HG03175 (cell line): ENCODE measurements at regions not wholly inside any gene's neighbourhood (a gene's known extent, or its start where the extent isn't known, plus 50 kb on each side); places are given as distances from the start of the nearest gene placed in this dataset.
"Not testable (repeated sequence)": the region's sequence is repeated elsewhere in the genome, so short reads cannot be mapped to it uniquely, and the experiment has no call there.

Experiments used
- ATAC-seq: cut with Tn5 transposase; IDR thresholded peaks from one replicate; pipeline ENCODE4 v1.9.1; 2021; ENCODE audit warnings: mild to moderate bottlenecking, moderate library complexity; ENCODE audit not compliant: unreplicated experiment

DNA sequence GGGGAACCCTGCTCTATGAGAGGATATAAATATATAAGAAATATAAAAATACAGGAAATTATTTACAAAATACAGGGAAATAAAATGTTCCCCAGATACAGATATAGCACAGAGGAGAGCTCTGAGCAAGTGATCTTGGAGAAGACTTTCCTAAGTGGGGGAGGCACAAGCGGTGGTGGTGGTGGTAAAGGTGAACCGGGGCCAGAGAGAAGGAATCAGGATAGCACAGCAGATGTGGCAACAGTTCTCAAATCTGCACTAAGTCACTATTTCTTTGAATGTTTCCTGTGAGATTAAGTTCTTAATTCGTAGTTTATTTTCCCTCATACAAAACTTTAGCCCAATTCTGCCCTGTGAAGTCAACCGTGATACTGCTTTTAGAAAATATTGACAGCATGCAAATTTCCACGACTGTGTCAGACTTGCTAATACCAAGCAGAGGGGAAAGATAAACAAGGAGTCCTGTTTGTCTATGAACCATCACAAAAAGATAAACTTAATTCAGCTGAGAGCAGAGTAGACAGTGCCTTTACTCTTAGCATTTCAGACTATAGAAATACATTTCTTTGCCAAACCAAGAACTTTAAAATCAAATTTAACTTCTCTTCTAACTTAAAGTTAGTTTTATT lies 237.5 kb upstream of the POGK start:
- ATAC-seq, result no peak

DNA sequence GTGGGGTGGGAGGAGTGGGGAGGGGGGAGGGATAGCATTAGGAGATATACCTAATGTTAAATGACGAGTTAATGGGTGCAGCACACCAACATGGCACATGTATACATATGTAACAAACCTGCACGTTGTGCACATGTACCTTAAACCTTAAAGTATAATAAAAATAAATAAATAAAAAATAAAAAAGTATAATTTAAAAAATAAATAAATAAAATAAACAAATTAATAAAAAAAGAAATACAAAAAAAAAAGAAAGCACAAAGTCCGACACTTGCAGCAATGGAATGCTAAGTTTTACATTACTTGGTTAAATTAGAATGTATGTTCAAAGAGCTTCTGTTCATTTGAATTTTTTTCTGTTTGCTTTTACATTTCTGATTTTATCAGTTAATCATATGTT lies 236.5 kb upstream of the POGK start:
- not testable (repeated sequence) for ATAC-seq

DNA sequence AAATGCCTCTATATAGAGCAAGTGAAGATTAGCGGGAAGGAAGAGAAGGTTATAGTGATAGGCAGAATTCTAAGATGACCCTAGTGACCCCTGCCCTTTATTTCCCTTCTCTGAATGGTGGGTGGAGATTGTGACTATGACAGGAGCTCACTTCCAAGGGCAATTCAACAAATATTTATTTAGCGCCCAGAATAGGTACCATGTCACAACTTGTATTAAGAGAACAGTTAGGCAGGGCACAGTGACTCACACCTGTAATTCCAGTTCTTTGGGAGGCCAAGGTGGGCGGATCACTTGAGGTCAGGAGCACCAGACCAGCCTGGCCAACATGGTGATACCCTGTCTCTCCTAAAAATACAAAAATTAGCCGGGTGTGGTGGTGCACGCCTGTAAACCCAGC lies 236.0 kb upstream of the POGK start:
- no peak for ATAC-seq

DNA sequence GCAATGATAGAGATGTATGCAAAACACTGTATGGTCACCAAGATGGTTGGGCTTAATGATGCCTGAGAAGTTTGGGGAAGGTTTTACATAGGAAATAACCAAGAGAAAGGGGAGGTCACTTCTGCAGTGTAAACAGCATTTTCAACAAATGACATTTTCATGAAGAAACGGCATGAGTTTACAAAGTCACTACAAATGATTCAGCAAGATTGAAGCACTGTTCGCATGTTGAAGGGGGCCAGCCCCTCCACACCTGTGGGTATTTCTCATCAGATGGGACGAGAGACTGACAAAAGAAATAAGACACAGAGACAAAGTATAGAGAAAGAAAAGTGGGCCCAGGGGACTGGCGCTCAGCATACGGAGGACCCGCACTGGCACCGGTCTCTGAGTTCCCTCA lies 234.1 kb upstream of the POGK start:
- no peak for ATAC-seq

DNA sequence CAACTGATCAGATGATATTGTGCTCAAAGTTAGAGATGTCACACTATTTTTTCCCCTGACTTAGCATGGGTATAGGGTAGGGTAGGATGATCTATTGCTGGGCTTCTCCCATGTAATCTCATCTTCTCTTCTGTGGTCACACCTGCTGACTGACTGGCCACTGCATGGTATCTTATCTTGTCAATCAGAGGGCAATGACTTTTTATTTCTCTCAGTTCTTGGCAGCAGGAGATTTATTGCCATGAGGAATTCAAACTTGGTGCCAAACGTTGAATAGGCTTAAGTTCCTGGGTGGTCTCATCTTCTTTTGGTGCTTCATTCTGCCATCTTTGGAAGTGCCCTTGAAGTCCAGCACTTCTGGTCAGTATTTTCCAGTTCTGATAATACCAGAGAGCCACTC lies 226.4 kb upstream of the POGK start:
- ATAC-seq, result no peak

DNA sequence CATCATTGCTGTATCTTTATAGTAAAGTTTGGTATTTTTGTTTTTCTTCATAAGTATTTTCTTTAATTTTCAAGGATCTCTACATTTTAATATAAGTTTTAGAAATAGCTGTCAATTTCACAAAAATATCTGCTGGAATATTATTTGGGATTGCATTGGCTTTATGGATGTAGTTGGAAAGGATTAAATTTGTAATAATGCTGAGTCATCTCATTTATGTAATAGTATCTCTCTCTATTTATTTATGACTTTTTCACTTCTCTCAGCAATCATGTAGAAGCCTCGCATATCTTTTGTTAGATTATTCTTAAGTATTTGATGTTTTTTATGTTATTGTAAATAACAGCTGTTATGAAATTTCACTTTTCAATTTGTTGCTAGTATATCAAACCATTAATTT lies 223.1 kb upstream of the POGK start:
- ATAC-seq, result no peak

DNA sequence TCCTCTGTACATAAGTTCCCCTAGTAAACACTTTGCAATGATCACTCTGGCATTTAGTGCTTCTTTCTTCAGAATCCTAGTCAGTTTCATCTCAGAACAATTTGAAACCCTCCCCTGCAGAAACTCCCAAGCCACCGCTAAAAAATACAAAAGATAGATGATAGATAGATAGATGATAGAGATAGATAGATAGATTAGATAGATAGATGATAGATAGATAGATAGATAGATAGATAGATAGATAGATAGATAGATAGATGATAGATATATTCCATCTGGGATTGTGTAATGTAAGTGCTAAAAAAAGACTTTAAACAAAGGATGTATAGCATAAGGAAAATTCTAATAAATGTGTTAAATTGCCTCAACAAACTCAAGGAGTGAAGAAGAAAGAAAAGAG lies 212.6 kb upstream of the POGK start:
- ATAC-seq, result no peak

DNA sequence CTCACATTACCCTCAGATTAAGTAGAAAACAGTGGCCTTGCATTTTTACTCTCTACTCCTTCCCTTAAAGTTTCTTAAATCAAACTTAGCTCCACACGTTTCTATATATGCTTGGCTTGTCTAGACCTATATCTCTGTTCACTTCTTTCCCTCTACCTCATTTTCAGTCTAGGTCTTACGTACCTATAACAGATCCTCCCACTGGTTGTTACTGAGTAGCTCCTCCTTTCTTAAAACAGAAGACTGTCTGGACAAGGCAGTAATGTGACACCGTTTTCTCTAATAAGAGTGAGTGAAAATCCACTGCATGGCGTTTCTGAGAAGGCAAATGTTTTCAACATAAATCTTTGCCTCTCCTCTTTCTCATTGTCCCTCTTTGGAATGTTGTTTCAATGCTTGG lies 211.7 kb upstream of the POGK start:
- no peak for ATAC-seq

DNA sequence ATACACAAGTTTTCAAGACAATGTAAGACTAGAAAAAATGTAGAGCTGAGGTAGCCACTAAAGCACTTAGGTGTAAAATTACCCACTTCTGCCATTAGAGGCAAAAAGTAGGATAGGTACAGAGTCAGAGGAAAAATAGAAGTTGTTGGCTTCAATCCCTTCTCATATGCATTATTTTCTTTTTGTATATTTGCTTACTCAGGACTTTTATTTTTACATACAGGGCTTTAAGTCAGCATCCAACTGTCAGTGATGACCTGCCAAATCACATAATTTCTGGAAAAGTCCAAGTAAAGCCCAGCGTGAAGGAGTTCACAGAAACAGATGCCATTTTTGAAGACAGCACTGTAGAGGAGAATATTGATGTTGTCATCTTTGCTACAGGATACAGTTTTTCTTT lies 211.0 kb upstream of the POGK start:
- no peak for ATAC-seq

DNA sequence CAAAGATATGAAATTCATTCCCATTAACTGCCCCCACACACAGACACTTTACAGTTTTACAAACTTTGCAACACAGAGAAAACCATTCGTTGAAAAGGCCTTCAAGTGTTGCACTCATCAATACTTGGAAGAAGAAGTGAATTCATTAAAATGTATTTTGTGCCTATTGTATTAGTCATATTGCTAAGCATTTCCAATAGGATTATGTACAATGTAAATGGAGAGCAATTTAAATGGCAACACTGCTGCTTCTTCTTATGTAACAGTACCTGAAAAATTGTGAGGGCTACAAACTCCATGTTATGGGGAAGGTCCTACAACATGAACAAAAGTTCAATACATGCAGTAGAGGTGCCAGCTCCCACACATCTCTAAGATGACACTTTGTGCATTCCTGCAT lies 209.3 kb upstream of the POGK start:
- no peak for ATAC-seq

DNA sequence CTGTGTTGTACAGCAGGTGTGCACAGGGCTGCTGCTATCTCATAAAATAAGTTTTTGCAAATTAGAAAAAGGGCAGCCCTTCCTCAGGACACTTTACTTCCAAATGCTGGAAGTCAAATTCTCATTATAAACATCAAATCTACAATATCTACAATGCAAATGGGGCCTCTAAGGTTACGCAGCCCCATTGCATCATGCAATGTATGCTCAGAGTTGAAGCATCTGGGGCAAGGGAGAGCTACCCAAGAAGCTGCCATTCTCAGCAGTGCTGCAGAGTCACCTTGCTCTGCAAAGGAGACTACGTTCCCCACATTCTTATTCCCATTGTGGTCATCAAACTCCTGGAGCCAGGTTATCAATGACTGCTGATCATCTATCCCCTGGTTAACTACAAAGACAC lies 208.9 kb upstream of the POGK start:
- ATAC-seq, result no peak

DNA sequence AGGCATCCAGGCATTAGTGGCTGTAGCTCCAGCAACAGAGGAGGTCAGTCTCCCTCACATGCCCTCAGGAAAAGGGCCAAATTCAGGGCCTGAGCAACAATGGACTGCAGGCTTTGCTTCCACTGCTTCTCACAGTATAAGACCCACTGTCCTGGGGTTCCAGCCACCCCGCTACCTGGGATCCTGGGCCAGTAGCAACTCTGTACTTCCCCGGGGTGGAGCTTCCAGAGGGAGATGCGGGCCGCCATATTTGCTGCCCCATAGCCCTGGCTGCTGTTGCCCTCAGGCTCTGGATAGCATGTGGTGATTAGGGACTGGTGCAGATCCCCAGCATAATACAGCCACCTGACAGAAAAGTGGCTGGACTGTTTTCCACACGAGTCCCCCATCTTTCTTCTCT lies 201.1 kb upstream of the POGK start:
- ATAC-seq, result no peak

DNA sequence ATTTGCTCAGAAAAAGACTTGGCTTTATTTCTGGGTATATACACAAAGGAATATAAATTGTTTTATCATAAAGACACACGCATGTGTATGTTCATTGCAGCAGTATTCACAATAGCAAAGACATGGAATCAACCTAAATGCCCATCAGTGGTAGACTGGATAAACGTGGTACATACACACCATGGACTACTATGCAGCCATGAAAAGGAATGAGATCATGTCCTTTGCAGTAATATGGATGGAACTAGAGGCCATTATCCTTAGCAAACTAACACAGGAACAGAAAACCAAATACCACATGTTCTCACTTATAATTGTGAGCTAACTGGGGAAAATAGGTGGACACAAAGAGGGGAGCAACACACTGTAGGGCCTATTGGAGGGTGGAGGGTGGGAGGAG lies 182.0 kb upstream of the POGK start:
- ATAC-seq, result not testable (repeated sequence)

DNA sequence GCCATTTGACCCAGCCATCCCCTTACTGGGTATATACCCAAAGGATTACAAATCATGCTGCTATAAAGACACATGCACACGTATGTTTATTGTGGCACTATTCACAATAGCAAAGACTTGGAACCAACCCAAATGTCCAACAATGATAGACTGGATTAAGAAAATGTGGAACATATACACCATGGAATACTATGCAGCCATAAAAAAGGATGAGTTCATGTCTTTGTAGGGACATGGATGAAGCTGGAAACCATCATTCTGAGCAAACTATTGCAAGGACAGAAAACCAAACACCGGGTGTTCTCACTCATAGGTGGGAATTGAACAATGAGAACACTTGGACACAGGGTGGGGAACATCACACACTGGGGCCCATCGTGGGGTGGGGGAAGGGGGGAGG lies 172.5 kb upstream of the POGK start:
- ATAC-seq, result not testable (repeated sequence)

DNA sequence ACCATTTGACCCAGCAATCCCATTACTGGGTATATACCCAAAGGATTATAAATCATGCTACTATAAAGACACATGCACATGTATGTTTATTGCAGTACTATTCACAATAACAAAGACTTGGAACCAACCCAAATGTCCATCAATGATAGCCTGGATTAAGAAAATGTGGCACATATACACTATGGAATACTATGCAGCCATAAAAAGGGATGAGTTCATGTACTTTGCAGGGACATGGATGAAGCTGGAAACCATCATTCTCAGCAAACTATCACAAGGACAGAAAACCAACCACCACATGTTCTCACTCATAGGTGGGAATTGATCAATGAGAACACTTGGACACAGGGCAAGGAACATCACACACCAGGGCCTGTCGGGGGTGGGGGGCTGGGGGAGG lies 171.7 kb upstream of the POGK start:
- ATAC-seq, result not testable (repeated sequence)

DNA sequence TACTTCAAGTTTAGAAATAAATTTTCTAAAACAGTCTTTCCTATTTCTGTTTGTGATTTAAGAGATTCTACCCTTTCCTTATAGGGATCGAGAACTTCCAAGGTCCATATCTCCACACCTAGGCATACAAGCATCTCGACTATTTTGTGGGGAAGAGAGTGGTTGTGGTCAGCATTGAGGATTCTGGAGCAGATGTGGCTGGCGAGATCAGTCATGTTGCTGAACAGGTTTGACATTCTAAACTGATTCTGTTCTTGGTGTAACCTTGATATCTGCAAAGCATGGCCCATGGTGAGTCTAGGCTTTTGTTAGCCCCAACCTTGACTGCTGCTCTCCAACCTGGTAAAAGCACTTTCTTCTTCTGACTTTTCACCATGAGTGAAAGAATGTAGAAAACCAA lies 167.6 kb upstream of the POGK start:
- no peak for ATAC-seq

DNA sequence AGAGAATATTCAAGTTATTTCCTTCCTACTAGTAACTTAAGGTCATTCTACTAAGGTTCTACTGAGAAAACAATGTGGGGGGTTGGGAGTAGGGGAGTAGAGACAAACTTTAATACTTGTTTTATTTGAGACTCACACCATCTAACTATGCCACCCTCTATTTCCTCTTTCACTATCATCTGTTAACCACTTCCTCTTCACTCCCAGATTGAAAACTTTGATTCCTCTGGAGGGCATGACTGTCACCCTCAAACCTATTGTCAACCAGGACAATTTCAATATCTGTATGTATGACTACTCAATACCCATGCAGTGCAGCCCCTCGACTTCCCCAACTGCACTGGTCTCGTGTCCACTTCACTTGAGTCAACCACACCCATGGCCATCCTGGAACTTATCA lies 165.6 kb upstream of the POGK start:
- no peak for ATAC-seq

DNA sequence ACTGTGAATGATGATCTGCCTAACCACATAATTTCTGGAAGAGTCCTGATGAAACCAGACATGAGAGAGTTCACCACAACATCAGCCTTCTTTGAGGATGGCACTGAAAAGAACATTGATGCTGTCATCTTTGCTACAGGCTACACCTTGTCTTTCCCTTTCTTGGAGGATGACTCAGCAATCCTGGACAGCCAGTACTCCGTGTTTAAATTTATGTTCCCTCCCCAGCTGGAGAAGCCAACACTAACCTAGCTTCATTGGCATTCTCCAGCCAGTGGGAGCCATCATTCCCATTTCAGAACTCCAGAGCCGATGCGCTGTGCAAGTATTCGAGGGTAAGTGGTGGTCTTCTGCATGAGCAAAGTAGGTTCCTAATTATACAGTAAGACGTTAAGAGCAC lies 164.1 kb upstream of the POGK start:
- ATAC-seq, result no peak

DNA sequence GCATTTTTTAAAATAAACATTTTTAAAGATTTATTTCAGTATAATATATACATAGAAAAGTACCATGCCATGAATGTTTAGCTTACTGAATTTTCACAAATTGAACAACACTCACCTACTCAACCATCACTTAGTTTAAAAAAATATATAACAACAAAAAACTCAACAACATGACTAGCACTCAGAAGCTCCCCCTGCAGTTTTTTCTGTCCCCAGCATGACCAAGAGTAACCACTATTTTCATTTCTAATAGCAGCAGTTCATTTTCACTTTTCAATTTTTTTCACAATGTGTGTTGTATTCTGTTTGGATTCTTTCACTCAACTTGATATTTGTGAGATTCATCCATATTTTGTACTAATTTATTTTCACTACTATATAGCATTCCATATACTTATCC lies 162.3 kb upstream of the POGK start:
- ATAC-seq, result no peak

DNA sequence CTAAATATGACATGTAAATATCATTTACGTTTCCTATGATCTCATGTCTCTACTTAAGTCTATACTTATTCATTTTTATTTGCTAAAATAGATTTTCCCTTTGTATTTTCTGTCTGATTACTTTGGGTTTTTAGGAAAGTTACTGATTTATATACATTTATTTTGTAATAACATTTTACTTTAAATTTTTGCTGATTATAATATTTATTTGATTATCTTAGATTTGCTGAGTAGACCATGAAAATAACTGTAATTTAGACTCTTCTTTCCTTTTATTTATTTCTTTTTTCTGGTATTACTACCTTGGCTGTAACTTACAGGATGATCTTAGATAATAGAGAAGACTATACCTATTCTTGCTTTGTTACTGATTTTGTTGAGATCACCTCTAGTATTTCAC lies 159.9 kb upstream of the POGK start:
- ATAC-seq, result no peak

DNA sequence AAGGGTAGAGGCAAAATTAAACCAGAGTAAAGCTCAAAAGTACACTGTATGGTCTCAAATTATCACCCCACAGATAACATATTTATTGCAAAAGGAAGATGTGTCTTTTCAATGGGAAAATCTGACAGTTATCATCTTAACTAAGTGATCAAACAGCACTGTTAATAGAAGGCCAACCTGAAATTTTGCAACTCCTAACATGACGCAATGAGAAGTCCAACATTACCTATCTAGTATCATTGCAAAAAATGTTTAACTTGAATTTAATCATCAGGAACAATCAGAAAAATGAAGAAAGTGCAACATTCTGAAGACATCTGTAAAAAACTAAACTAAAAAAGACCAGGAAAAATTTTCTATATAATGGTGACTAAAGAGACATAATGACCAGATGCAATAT lies 156.7 kb upstream of the POGK start:
- no peak for ATAC-seq

DNA sequence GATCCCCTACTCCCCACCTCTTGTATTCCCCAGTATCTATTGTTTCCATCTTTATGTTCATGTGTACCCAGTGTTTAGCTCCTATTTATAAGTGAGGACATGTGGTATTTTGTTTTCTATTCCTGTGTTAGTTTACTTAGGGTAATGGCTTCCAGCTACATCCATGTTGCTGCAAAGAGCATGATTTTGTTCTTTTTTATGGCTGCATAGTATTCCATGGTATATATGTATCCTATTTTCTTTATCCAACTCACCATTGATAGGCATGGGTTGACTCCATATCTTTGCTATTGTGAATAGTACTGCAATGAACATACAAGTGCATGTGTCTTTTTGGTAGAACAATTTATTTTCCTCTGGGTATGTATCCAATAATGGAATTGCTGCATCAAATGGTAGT lies 154.6 kb upstream of the POGK start:
- ATAC-seq, result not testable (repeated sequence)

DNA sequence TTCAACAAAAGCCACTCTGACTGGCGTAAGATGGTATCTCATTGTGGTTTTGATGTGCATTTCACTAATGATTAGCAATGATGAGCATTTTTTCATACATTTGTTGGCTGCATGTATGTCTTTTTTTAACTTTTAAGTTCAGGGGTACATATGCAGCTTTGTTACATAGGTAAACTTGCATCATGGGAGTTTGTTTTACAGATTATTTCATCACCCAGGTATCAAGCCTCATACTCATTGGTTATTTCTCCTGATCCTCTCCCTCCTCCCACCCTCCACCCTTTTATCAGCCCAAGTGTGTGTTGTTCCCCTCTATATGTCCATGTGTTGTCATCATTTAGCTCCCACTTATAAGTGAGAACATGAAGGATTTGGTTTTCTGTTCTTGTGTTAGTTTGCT lies 154.1 kb upstream of the POGK start:
- ATAC-seq, result no peak

DNA sequence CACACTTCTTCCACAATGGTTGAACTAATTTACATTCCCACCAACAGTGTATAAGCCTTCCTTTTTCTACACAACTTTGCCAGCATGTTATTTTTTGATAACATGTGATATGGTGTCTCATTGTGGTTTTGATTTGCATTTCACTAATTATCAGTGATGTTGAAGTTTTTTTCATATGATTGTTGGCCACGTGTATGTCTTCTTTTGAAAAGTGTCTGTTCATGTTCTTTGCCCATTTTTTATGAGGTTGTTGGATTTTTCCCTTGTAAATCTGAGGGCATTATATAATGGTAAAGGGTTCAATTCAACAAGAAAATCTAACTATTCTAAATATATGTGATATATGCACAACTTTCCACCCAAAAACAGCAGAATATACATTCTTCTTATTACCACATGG lies 153.4 kb upstream of the POGK start:
- ATAC-seq, result not testable (repeated sequence)
